Mesothelial cell of epicardium (in vitro differentiated cells): ENCODE measurements at regions not wholly inside any gene's neighbourhood (a gene's known extent, or its start where the extent isn't known, plus 50 kb on each side); places are given as distances from the start of the nearest gene placed in this dataset.

Source experiments
- DNase-seq, 2 experiments: peaks; one replicate each; pipeline ENCODE4 v3.0.0; 2021; ENCODE audit warnings: low spot score in 2 of 2; ENCODE audit not compliant: unreplicated experiment in 2 of 2
- H3K27ac Mint-ChIP-seq: 2 replicates; pipeline ENCODE4 v1.8.0; 2021; ENCODE audit warnings: mixed read lengths
- H3K27me3 Mint-ChIP-seq: 2 replicates; pipeline ENCODE4 v1.8.0; 2021; ENCODE audit warnings: low read depth, mixed read lengths
- H3K36me3 Mint-ChIP-seq: 2 replicates; pipeline ENCODE4 v1.8.0; 2021; ENCODE audit warnings: mixed read lengths
- H3K4me1 Mint-ChIP-seq: 2 replicates; pipeline ENCODE4 v1.8.0; 2021; ENCODE audit warnings: mixed read lengths
- H3K4me3 Mint-ChIP-seq: 2 replicates; pipeline ENCODE4 v1.8.0; 2021; ENCODE audit warnings: mild to moderate bottlenecking, moderate library complexity, mixed read lengths
- H3K9me3 Mint-ChIP-seq: 2 replicates; pipeline ENCODE4 v1.8.0; 2021; ENCODE audit warnings: mixed read lengths
- TF ChIP-seq, protein P1 (sequence below): fragments of 200-600 bp; sonication (generic); IDR thresholded peaks from one replicate; pipeline ENCODE4 v1.5.0; 2021; ENCODE audit warnings: antibody characterized with exemption; ENCODE audit not compliant: unreplicated experiment

DNA sequence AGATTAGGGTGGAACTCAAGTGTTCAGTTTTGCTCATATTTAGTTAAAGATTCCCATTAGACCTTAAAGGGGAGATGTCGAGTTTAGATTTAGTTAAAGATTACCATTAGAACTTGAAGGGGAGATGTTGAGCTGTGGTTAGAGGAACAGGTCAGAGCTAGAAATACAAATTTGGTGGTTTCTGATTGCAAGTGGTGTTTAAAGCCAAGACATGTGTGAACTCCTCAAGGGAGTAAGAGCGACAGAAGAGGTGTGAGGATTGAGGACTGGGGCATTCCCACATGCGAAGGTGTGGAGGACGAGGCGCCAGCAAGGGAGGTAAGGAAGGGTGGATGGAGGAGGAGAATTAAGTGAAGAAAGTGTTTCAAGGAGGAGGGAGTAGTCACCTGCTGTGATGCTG is 168.6 kb downstream of the IER5 start:
- Mint-ChIP-seq H3K9me3 (peaks cover 21% of the 10 kb centered on the region), H3K36me3 (no peaks in the 10 kb centered on the region), H3K4me3 (no peak overlapping the region), H3K27ac (no peak overlapping the region), H3K27me3 (peaks cover 46% of the 10 kb centered on the region), H3K4me1 (no peaks in the 10 kb centered on the region)
- TF ChIP-seq, protein P1, sequence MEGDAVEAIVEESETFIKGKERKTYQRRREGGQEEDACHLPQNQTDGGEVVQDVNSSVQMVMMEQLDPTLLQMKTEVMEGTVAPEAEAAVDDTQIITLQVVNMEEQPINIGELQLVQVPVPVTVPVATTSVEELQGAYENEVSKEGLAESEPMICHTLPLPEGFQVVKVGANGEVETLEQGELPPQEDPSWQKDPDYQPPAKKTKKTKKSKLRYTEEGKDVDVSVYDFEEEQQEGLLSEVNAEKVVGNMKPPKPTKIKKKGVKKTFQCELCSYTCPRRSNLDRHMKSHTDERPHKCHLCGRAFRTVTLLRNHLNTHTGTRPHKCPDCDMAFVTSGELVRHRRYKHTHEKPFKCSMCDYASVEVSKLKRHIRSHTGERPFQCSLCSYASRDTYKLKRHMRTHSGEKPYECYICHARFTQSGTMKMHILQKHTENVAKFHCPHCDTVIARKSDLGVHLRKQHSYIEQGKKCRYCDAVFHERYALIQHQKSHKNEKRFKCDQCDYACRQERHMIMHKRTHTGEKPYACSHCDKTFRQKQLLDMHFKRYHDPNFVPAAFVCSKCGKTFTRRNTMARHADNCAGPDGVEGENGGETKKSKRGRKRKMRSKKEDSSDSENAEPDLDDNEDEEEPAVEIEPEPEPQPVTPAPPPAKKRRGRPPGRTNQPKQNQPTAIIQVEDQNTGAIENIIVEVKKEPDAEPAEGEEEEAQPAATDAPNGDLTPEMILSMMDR: no peak
- DNase-seq: no peak

- H3K27ac Mint-ChIP-seq: no peak overlapping the region
- TF ChIP-seq, protein P1: no peak
- no peak for DNase-seq
- H3K4me1 Mint-ChIP-seq: no peaks in the 10 kb centered on the region
- H3K4me3 Mint-ChIP-seq: no peak overlapping the region
- H3K9me3 Mint-ChIP-seq: peaks cover 13% of the 10 kb centered on the region
- peaks cover 49% of the 10 kb centered on the region for H3K27me3 Mint-ChIP-seq
- no peaks in the 10 kb centered on the region for H3K36me3 Mint-ChIP-seq
These were observed 170.7 kb downstream of the IER5 start for GRCh38 chr1:181259026-181259745.

GRCh38 chr1:181260271-181260670 is 171.8 kb downstream of the IER5 start:
- H3K27me3 Mint-ChIP-seq: peaks cover 52% of the 10 kb centered on the region
- H3K4me3 Mint-ChIP-seq: no peak overlapping the region
- no peaks in the 10 kb centered on the region for H3K36me3 Mint-ChIP-seq
- H3K27ac Mint-ChIP-seq: no peak overlapping the region
- TF ChIP-seq, protein P1: no peak
- DNase-seq: no peak
- H3K4me1 Mint-ChIP-seq: no peaks in the 10 kb centered on the region
- H3K9me3 Mint-ChIP-seq: peaks cover 5% of the 10 kb centered on the region

- TF ChIP-seq, protein P1: no peak
- H3K4me1 Mint-ChIP-seq: no peaks in the 10 kb centered on the region
- no peaks in the 10 kb centered on the region for H3K9me3 Mint-ChIP-seq
These were observed 172.5 kb downstream of the IER5 start for GRCh38 chr1:181260994-181261393.

DNA sequence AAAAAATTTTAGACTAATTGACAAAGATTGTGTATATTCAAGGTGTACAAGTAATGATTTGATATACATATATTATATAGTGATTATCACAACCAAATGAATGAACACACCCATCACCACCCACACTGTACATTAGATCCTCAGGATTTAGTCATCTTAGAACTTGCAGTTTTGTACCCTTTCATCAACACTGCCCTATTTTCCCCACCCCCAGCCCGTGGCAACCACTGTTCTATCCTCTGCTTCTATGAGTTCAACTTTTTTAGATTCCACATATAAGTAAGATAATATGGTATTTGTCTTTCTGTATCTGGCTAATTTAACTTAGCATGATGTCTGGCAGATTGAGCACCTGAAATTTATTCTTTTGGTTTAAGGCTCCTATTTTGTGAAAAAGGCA is 173.6 kb downstream of the IER5 start:
- Mint-ChIP-seq H3K4me3 (no peak overlapping the region), H3K4me1 (no peaks in the 10 kb centered on the region), H3K27ac (no peak overlapping the region), H3K27me3 (peaks cover 47% of the 10 kb centered on the region), H3K36me3 (no peaks in the 10 kb centered on the region), H3K9me3 (peaks cover 5% of the 10 kb centered on the region)
- DNase-seq: no peak
- TF ChIP-seq, protein P1: no peak

More at GRCh38 chr1:181260994-181261393, 172.5 kb downstream of the IER5 start:
- H3K36me3 Mint-ChIP-seq: no peaks in the 10 kb centered on the region
- H3K27me3 Mint-ChIP-seq: peaks cover 52% of the 10 kb centered on the region
- no peak overlapping the region for H3K4me3 Mint-ChIP-seq
- no peak overlapping the region for H3K27ac Mint-ChIP-seq
- no peak for DNase-seq

DNA sequence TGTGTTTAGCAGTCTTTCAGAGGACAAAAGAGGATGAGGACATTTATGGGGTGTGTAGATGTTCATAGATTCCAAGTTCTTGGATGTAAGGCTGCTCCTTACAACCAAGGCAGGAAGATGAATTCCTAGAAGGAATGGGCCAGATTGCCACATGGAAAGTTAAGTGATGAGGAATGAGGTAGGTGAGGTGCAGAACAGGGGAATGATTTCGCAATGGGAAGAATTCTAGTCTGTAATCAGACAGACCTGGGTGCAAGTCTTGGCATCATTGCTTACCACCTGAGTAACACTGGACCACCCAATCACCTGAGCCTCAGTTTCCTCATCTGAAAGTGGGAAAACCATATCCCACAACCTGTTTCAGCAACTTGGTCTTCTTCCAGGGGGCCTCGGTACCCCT is 174.9 kb downstream of the IER5 start:
- Mint-ChIP-seq H3K4me3 (no peak overlapping the region), H3K27me3 (peaks cover 36% of the 10 kb centered on the region), H3K27ac (no peak overlapping the region), H3K9me3 (peaks cover 10% of the 10 kb centered on the region), H3K36me3 (no peaks in the 10 kb centered on the region), H3K4me1 (no peaks in the 10 kb centered on the region)
- no peak for DNase-seq
- TF ChIP-seq, protein P1: no peak
